ENCODE measurements at regions not wholly inside any gene's neighbourhood (a gene's known extent, or its start where the extent isn't known, plus 50 kb on each side); places are given as distances from the start of the nearest gene placed in this dataset.
"Not testable (repeated sequence)": the region's sequence is repeated elsewhere in the genome, so short reads cannot be mapped to it uniquely, and the experiment has no call there.

- DNase-seq (ENCODE audit: low read depth in 2 of 3, low spot score in 2 of 3): no peak
These were observed 109.1 kb downstream of the SEPTIN7 start for GRCh38 chr7:35909870-35910357.

GRCh38 chr7:35910621-35911020 is 109.8 kb downstream of the SEPTIN7 start:
- not testable (repeated sequence) for DNase-seq (ENCODE audit: low read depth in 2 of 3, low spot score in 2 of 3)

- not testable (repeated sequence) for DNase-seq (ENCODE audit: low read depth in 2 of 3, low spot score in 2 of 3)
These were observed 112.5 kb downstream of the SEPTIN7 start for GRCh38 chr7:35913350-35913749.

GRCh38 chr7:35914214-35914613 is 113.4 kb downstream of the SEPTIN7 start:
- not testable (repeated sequence) for DNase-seq (ENCODE audit: low read depth in 2 of 3, low spot score in 2 of 3)

GRCh38 chr7:35915247-35915955 is 114.5 kb downstream of the SEPTIN7 start:
- not testable (repeated sequence) for DNase-seq (ENCODE audit: low read depth in 2 of 3, low spot score in 2 of 3)

- DNase-seq (ENCODE audit: low read depth in 2 of 3, low spot score in 2 of 3): not testable (repeated sequence)
These were observed 117.4 kb downstream of the SEPTIN7 start for GRCh38 chr7:35918217-35918616.

- DNase-seq (ENCODE audit: low read depth in 2 of 3, low spot score in 2 of 3): not testable (repeated sequence)
These were observed 118.8 kb downstream of the SEPTIN7 start for GRCh38 chr7:35919607-35920006.

- not testable (repeated sequence) for DNase-seq (ENCODE audit: low read depth in 2 of 3, low spot score in 2 of 3)
These were observed 120.5 kb downstream of the SEPTIN7 start for GRCh38 chr7:35921338-35921737.

GRCh38 chr7:35924668-35925067 is 123.8 kb downstream of the SEPTIN7 start:
- DNase-seq (ENCODE audit: low read depth in 2 of 3, low spot score in 2 of 3): not testable (repeated sequence)

GRCh38 chr7:35926966-35927365 is 126.1 kb downstream of the SEPTIN7 start:
- not testable (repeated sequence) for DNase-seq (ENCODE audit: low read depth in 2 of 3, low spot score in 2 of 3)

- DNase-seq (ENCODE audit: low read depth in 2 of 3, low spot score in 2 of 3): not testable (repeated sequence)
These were observed 130.3 kb downstream of the SEPTIN7 start for GRCh38 chr7:35931134-35931533.

- DNase-seq (ENCODE audit: low read depth in 2 of 3, low spot score in 2 of 3): not testable (repeated sequence)
These were observed 130.7 kb downstream of the SEPTIN7 start for GRCh38 chr7:35931551-35931950.

- not testable (repeated sequence) for DNase-seq (ENCODE audit: low read depth in 2 of 3, low spot score in 2 of 3)
These were observed 139.8 kb downstream of the SEPTIN7 start for GRCh38 chr7:35940695-35941094.

- not testable (repeated sequence) for DNase-seq (ENCODE audit: low read depth in 2 of 3, low spot score in 2 of 3)
These were observed 144.8 kb downstream of the SEPTIN7 start for GRCh38 chr7:35945621-35946020.

- not testable (repeated sequence) for DNase-seq (ENCODE audit: low read depth in 2 of 3, low spot score in 2 of 3)
These were observed 154.9 kb downstream of the SEPTIN7 start for GRCh38 chr7:35955735-35956134.

- not testable (repeated sequence) for DNase-seq (ENCODE audit: low read depth in 2 of 3, low spot score in 2 of 3)
These were observed 156.1 kb downstream of the SEPTIN7 start for GRCh38 chr7:35956988-35957387.

GRCh38 chr7:35961260-35961659 is 160.4 kb downstream of the SEPTIN7 start:
- not testable (repeated sequence) for DNase-seq (ENCODE audit: low read depth in 2 of 3, low spot score in 2 of 3)

GRCh38 chr7:35962607-35963006 is 161.8 kb downstream of the SEPTIN7 start:
- not testable (repeated sequence) for DNase-seq (ENCODE audit: low read depth in 2 of 3, low spot score in 2 of 3)

GRCh38 chr7:35967366-35968139 is 166.7 kb downstream of the SEPTIN7 start:
- DNase-seq (ENCODE audit: low read depth in 2 of 3, low spot score in 2 of 3): no peak

- no peak for DNase-seq (ENCODE audit: low read depth in 2 of 3, low spot score in 2 of 3)
These were observed 167.5 kb downstream of the SEPTIN7 start for GRCh38 chr7:35968140-35968940.

- DNase-seq (ENCODE audit: low read depth in 2 of 3, low spot score in 2 of 3): no peak
These were observed 168.2 kb downstream of the SEPTIN7 start for GRCh38 chr7:35969066-35969465.

Data from activated CD8-positive, alpha-beta memory T cell treated with anti-CD3 and anti-CD28 coated beads for 48 hours (primary cell).